Muscle of leg (tissue), 3 donors: ENCODE measurements at regions not wholly inside any gene's neighbourhood (a gene's known extent, or its start where the extent isn't known, plus 50 kb on each side); places are given as distances from the start of the nearest gene placed in this dataset.
"Not testable (repeated sequence)": the region's sequence is repeated elsewhere in the genome, so short reads cannot be mapped to it uniquely, and the experiment has no call there.

Experiments
- DNase-seq: peaks from one replicate; pipeline ENCODE4 v3.0.0; 2013
- H3K27ac ChIP-seq: one replicate; pipeline ENCODE4 v1.5.1; 2013; ENCODE audit warnings: mild to moderate bottlenecking, low read length, control low read depth
- H3K27me3 ChIP-seq: one replicate; pipeline ENCODE4 v1.6.1; 2013; ENCODE audit warnings: low read length; ENCODE audit not compliant: control insufficient read depth, insufficient read depth
- H3K36me3 ChIP-seq: one replicate; pipeline ENCODE4 v1.6.1; 2013; ENCODE audit warnings: low read length; ENCODE audit not compliant: control insufficient read depth, insufficient read depth
- H3K4me1 ChIP-seq: one replicate; pipeline ENCODE4 v1.6.1; 2013; ENCODE audit warnings: low read length; ENCODE audit not compliant: control insufficient read depth, insufficient read depth
- H3K4me3 ChIP-seq: one replicate; pipeline ENCODE4 v1.5.1; 2013; ENCODE audit warnings: low read length, control low read depth
- H3K9me3 ChIP-seq: replicated peaks from 2 replicates; pipeline ENCODE4 v1.6.1; 2013; ENCODE audit warnings: low read depth, low read length; ENCODE audit not compliant: control insufficient read depth
- WGBS: methylation state at CpG from one replicate; pipeline ENCODE4 v1.1.5; 2013; ENCODE audit warnings: missing lambda C conversion rate; ENCODE audit not compliant: insufficient coverage; 5-methylcytosine and 5-hydroxymethylcytosine counted together

- not testable (repeated sequence) for H3K27me3 ChIP-seq, H3K36me3 ChIP-seq, H3K27ac ChIP-seq, H3K9me3 ChIP-seq, H3K4me1 ChIP-seq, H3K4me3 ChIP-seq, DNase-seq
Measured at GRCh38 chr13:80062416-80062815, 278.5 kb downstream of the SPRY2 start.

- Histone ChIP-seq H3K27ac (no peak overlapping the region), H3K9me3 (peaks cover 2% of the 10 kb centered on the region), H3K4me1 (no peaks in the 10 kb centered on the region), H3K27me3 (no peaks in the 10 kb centered on the region), H3K4me3 (no peak overlapping the region), H3K36me3 (no peaks in the 10 kb centered on the region)
- no CpG with 5 or more reads among the region's 2 CpGs for WGBS
- no peak for DNase-seq
Measured at GRCh38 chr13:80059789-80060188, 281.1 kb downstream of the SPRY2 start.

GRCh38 chr13:80058626-80059025 lies 282.3 kb downstream of the SPRY2 start:
- no peaks in the 10 kb centered on the region for H3K36me3 ChIP-seq
- H3K4me3 ChIP-seq: no peak overlapping the region
- peaks cover 2% of the 10 kb centered on the region for H3K9me3 ChIP-seq
- H3K27me3 ChIP-seq: no peaks in the 10 kb centered on the region
- no peak overlapping the region for H3K27ac ChIP-seq
- no peaks in the 10 kb centered on the region for H3K4me1 ChIP-seq
- WGBS: no CpG with 5 or more reads among the region's 4 CpGs
- DNase-seq: no peak

- H3K4me1 ChIP-seq: no peaks in the 10 kb centered on the region
- no peak overlapping the region for H3K4me3 ChIP-seq
- no peaks in the 10 kb centered on the region for H3K36me3 ChIP-seq
- no peaks in the 10 kb centered on the region for H3K27me3 ChIP-seq
- peak; percentile 50 for DNase-seq
- 79% methylated on average over 3 of the region's 4 CpGs for WGBS
- peaks cover 2% of the 10 kb centered on the region for H3K9me3 ChIP-seq
- H3K27ac ChIP-seq: no peak overlapping the region
Measured at GRCh38 chr13:80055847-80056246, 285.1 kb downstream of the SPRY2 start.

- no peaks in the 10 kb centered on the region for H3K36me3 ChIP-seq
- peaks cover 2% of the 10 kb centered on the region for H3K9me3 ChIP-seq
- no CpG with 5 or more reads among the region's 3 CpGs for WGBS
- no peak overlapping the region for H3K27ac ChIP-seq
- H3K4me3 ChIP-seq: no peak overlapping the region
- H3K4me1 ChIP-seq: no peaks in the 10 kb centered on the region
- no peaks in the 10 kb centered on the region for H3K27me3 ChIP-seq
- DNase-seq: no peak
Measured at GRCh38 chr13:80054806-80055205, 286.1 kb downstream of the SPRY2 start.

GRCh38 chr13:80052286-80052685 lies 288.6 kb downstream of the SPRY2 start:
- no peak for DNase-seq
- Histone ChIP-seq H3K9me3 (no peaks in the 10 kb centered on the region), H3K4me1 (peaks cover 3% of the 10 kb centered on the region), H3K27ac (no peak overlapping the region), H3K36me3 (no peaks in the 10 kb centered on the region), H3K4me3 (no peak overlapping the region), H3K27me3 (no peaks in the 10 kb centered on the region)

GRCh38 chr13:80050252-80050651 lies 290.7 kb downstream of the SPRY2 start:
- Histone ChIP-seq H3K4me1 (peaks cover 3% of the 10 kb centered on the region), H3K27ac (no peak overlapping the region), H3K9me3 (no peaks in the 10 kb centered on the region), H3K36me3 (no peaks in the 10 kb centered on the region), H3K27me3 (no peaks in the 10 kb centered on the region), H3K4me3 (no peak overlapping the region)
- no peak for DNase-seq
- WGBS: no CpG with 5 or more reads among the region's 1 CpG

GRCh38 chr13:80048802-80049201 lies 292.1 kb downstream of the SPRY2 start:
- H3K27ac ChIP-seq: no peak overlapping the region
- no peak overlapping the region for H3K4me3 ChIP-seq
- no CpG with 5 or more reads among the region's 7 CpGs for WGBS

GRCh38 chr13:80048030-80048429 lies 292.9 kb downstream of the SPRY2 start:
- H3K27ac ChIP-seq: no peak overlapping the region
- H3K9me3 ChIP-seq: no peaks in the 10 kb centered on the region
- no peak for DNase-seq
- no peak overlapping the region for H3K4me3 ChIP-seq
- peaks cover 3% of the 10 kb centered on the region for H3K4me1 ChIP-seq
- WGBS: no CpG with 5 or more reads among the region's 1 CpG
- no peaks in the 10 kb centered on the region for H3K27me3 ChIP-seq
- no peaks in the 10 kb centered on the region for H3K36me3 ChIP-seq

More at GRCh38 chr13:80048802-80049201, 292.1 kb downstream of the SPRY2 start:
- Histone ChIP-seq H3K27me3 (no peaks in the 10 kb centered on the region), H3K36me3 (no peaks in the 10 kb centered on the region), H3K9me3 (no peaks in the 10 kb centered on the region), H3K4me1 (peaks cover 3% of the 10 kb centered on the region)
- DNase-seq: peak; percentile 96

GRCh38 chr13:80047406-80047805 lies 293.5 kb downstream of the SPRY2 start:
- Histone ChIP-seq H3K27me3 (no peaks in the 10 kb centered on the region), H3K36me3 (no peaks in the 10 kb centered on the region), H3K4me3 (no peak overlapping the region), H3K9me3 (no peaks in the 10 kb centered on the region), H3K27ac (no peak overlapping the region), H3K4me1 (peaks cover 3% of the 10 kb centered on the region)
- 65% methylated on average over 3 of the region's 8 CpGs for WGBS
- no peak for DNase-seq

- Histone ChIP-seq H3K36me3 (no peaks in the 10 kb centered on the region), H3K4me3 (no peak overlapping the region), H3K27ac (no peak overlapping the region), H3K27me3 (no peaks in the 10 kb centered on the region), H3K4me1 (no peaks in the 10 kb centered on the region), H3K9me3 (no peaks in the 10 kb centered on the region)
- DNase-seq: no peak
- no CpG with 5 or more reads among the region's 4 CpGs for WGBS
Measured at GRCh38 chr13:80040981-80041317, 300.0 kb downstream of the SPRY2 start.
